ENCODE measurements at regions not wholly inside any gene's neighbourhood (a gene's known extent, or its start where the extent isn't known, plus 50 kb on each side); places are given as distances from the start of the nearest gene placed in this dataset.

DNA sequence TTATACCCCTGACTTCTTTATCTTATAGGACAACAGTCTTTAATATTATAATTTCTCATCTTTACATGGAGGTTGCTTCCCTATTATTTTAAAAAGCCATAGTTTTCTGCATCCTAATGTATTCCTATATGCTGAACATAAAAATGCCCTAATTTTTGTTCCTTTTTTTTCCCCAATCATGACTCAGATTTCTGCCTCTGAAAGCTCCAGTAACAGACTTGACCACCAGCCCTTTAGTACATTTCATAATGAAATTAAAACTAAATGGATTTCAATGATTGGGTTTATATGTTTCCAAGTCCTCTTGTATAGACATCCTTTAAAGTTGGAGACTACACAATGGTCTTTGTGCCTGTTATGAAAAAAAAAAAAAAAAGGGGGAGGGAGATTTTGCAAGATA is 712.5 kb downstream of the DIAPH3 start:
- no peak overlapping the region for H3K4me3 ChIP-seq
- DNase-seq (ENCODE audit: low read depth, low spot score) (no peak), ATAC-seq (no peak), FAIRE-seq (no peak)
- no peak overlapping the region for H3K27ac ChIP-seq (ENCODE audit: control insufficient read depth, insufficient read depth)
- no peak overlapping the region for H2AFZ ChIP-seq (ENCODE audit: control insufficient read depth, low read depth, low read length)
- H3K79me2 ChIP-seq (ENCODE audit: control insufficient read depth, insufficient read depth, low read length): no peaks in the 10 kb centered on the region
- no peak overlapping the region for H3K4me2 ChIP-seq (ENCODE audit: control insufficient read depth, insufficient read depth)
- intact Hi-C loops (cut with micrococcal nuclease; ENCODE audit: unreplicated experiment): no loop called here
- no peaks in the 10 kb centered on the region for H3K27me3 ChIP-seq (replicated peaks in 1 of 2; ENCODE audit: control insufficient read depth in 2 of 2, insufficient read depth in 2 of 2, low read length in 1 of 2)
- H3K36me3 ChIP-seq (ENCODE audit: control insufficient read depth in 2 of 2, insufficient read depth in 2 of 2, low read length in 1 of 2): no peaks in the 10 kb centered on the region
- H3K9me3 ChIP-seq (replicated peaks; ENCODE audit: control insufficient read depth, insufficient read depth, low read length): no peaks in the 10 kb centered on the region
- no TSS peak for BruUV-seq (replicated peaks)
- TF ChIP-seq RUNX3 (IDR thresholded peaks at IDR 0.05; ENCODE audit: low read length) (no peak), NR2C2 (IDR thresholded peaks at IDR 0.05; ENCODE audit: borderline replicate concordance, control insufficient read depth, insufficient read length, low read depth) (no peak), MTA2 (IDR thresholded peaks at IDR 0.05; ENCODE audit: low read depth) (no peak)
- in situ Hi-C loops (cut with MboI): no loop called here
- H3K9ac ChIP-seq (ENCODE audit: control insufficient read depth, insufficient read depth, low read length): no peak overlapping the region
- CTCF ChIA-PET: interaction anchor here (0.6 to 1.2 kb wide), 2 partner anchors 10 to 94 kb away, joined by 3 to 4 read pairs; no protein-coding TSS in a partner anchor
- RAD21 ChIA-PET (ENCODE audit: unreplicated experiment): no interaction called here
- H4K20me1 ChIP-seq (ENCODE audit: control insufficient read depth, insufficient read depth): no peaks in the 10 kb centered on the region
- SMC1A ChIA-PET (ENCODE audit: uncharacterized antibody, unreplicated experiment): no interaction called here
- H3K4me1 ChIP-seq (ENCODE audit: control insufficient read depth, insufficient read depth, low read length): no peaks in the 10 kb centered on the region
- POLR2A ChIA-PET: no interaction called here

DNA sequence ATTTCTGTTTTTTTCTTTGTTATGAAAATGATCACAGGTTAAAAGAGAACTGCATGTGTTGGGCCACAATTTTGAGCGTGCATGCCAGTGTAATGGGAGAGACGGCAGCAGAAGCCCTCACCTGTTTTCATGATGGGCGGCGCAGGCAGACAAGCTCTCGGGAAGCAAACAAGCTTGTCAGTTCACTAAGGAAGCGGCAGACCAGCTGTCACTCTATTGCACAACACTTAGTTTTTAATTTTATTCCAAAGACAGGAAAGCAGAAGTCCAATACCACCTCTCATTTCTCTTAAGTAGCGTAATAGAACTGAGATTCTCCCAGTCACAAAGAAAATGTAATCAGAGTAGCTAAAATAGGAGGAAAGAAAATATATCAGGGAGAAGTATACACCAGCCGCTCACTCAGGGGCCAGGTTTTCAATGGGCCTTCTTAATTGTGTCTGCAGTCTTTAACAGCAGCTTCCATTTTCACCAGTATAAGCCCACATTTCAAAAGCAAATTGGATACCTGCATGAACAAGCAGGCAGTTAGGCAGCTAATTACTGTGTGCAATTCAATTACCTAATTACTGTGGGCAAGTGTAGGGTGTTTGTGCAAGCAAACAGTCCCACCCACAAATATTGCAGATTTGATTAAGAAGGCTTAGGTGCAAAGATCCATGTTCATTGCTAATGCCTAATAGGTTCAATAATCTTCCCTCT is 711.4 kb downstream of the DIAPH3 start:
- ChIA-PET SMC1A (ENCODE audit: uncharacterized antibody, unreplicated experiment) (no interaction called here), RAD21 (ENCODE audit: unreplicated experiment) (no interaction called here), CTCF (interaction anchor here (1.2 kb wide), 1 partner anchor 93 kb away, joined by 3 read pairs; no protein-coding TSS in a partner anchor), POLR2A (no interaction called here)
- no peak overlapping the region for H3K27ac ChIP-seq (ENCODE audit: control insufficient read depth, insufficient read depth)
- DNase-seq (ENCODE audit: low read depth, low spot score) (no peak), FAIRE-seq (no peak), ATAC-seq (no peak)
- H3K79me2 ChIP-seq (ENCODE audit: control insufficient read depth, insufficient read depth, low read length): no peaks in the 10 kb centered on the region
- no peaks in the 10 kb centered on the region for H3K4me1 ChIP-seq (ENCODE audit: control insufficient read depth, insufficient read depth, low read length)
- no TSS peak for BruUV-seq (replicated peaks)
- no peak overlapping the region for H3K4me2 ChIP-seq (ENCODE audit: control insufficient read depth, insufficient read depth)
- no peak overlapping the region for H3K4me3 ChIP-seq
- intact Hi-C loops (cut with micrococcal nuclease; ENCODE audit: unreplicated experiment): no loop called here
- H3K36me3 ChIP-seq (ENCODE audit: control insufficient read depth in 2 of 2, insufficient read depth in 2 of 2, low read length in 1 of 2): no peaks in the 10 kb centered on the region
- no peak overlapping the region for H3K9ac ChIP-seq (ENCODE audit: control insufficient read depth, insufficient read depth, low read length)
- WGBS (ENCODE audit: insufficient coverage, insufficient replicate concordance, low lambda C conversion rate, missing lambda C conversion rate): 21% methylated on average over 8 of the region's 8 CpGs
- in situ Hi-C loops (cut with MboI): no loop called here
- no peaks in the 10 kb centered on the region for H4K20me1 ChIP-seq (ENCODE audit: control insufficient read depth, insufficient read depth)
- no peaks in the 10 kb centered on the region for H3K9me3 ChIP-seq (replicated peaks; ENCODE audit: control insufficient read depth, insufficient read depth, low read length)
- H2AFZ ChIP-seq (ENCODE audit: control insufficient read depth, low read depth, low read length): no peak overlapping the region
- no peaks in the 10 kb centered on the region for H3K27me3 ChIP-seq (replicated peaks in 1 of 2; ENCODE audit: control insufficient read depth in 2 of 2, insufficient read depth in 2 of 2, low read length in 1 of 2)
- TF ChIP-seq, protein P1, sequence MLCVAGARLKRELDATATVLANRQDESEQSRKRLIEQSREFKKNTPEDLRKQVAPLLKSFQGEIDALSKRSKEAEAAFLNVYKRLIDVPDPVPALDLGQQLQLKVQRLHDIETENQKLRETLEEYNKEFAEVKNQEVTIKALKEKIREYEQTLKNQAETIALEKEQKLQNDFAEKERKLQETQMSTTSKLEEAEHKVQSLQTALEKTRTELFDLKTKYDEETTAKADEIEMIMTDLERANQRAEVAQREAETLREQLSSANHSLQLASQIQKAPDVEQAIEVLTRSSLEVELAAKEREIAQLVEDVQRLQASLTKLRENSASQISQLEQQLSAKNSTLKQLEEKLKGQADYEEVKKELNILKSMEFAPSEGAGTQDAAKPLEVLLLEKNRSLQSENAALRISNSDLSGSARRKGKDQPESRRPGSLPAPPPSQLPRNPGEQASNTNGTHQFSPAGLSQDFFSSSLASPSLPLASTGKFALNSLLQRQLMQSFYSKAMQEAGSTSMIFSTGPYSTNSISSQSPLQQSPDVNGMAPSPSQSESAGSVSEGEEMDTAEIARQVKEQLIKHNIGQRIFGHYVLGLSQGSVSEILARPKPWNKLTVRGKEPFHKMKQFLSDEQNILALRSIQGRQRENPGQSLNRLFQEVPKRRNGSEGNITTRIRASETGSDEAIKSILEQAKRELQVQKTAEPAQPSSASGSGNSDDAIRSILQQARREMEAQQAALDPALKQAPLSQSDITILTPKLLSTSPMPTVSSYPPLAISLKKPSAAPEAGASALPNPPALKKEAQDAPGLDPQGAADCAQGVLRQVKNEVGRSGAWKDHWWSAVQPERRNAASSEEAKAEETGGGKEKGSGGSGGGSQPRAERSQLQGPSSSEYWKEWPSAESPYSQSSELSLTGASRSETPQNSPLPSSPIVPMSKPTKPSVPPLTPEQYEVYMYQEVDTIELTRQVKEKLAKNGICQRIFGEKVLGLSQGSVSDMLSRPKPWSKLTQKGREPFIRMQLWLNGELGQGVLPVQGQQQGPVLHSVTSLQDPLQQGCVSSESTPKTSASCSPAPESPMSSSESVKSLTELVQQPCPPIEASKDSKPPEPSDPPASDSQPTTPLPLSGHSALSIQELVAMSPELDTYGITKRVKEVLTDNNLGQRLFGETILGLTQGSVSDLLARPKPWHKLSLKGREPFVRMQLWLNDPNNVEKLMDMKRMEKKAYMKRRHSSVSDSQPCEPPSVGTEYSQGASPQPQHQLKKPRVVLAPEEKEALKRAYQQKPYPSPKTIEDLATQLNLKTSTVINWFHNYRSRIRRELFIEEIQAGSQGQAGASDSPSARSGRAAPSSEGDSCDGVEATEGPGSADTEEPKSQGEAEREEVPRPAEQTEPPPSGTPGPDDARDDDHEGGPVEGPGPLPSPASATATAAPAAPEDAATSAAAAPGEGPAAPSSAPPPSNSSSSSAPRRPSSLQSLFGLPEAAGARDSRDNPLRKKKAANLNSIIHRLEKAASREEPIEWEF (IDR thresholded peaks at IDR 0.05; ENCODE audit: insufficient replicate concordance, low read depth, low read length): no peak
- TF ChIP-seq CBFB (IDR thresholded peaks at IDR 0.05; ENCODE audit: low read depth): no peak
- no peak for TF ChIP-seq STAT1 (conservative IDR thresholded peaks at IDR 0.05)
- TF ChIP-seq, protein P2, sequence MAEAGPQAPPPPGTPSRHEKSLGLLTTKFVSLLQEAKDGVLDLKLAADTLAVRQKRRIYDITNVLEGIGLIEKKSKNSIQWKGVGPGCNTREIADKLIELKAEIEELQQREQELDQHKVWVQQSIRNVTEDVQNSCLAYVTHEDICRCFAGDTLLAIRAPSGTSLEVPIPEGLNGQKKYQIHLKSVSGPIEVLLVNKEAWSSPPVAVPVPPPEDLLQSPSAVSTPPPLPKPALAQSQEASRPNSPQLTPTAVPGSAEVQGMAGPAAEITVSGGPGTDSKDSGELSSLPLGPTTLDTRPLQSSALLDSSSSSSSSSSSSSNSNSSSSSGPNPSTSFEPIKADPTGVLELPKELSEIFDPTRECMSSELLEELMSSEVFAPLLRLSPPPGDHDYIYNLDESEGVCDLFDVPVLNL (IDR thresholded peaks at IDR 0.05; ENCODE audit: low read depth, low read length): no peak
- TF ChIP-seq FOXK2 (IDR thresholded peaks at IDR 0.05): no peak
- no peak for TF ChIP-seq ZSCAN29 (IDR thresholded peaks at IDR 0.05)
- TF ChIP-seq POLR2A (IDR thresholded peaks at IDR 0.05; ENCODE audit: low read depth, low read length): no peak
- no peak for TF ChIP-seq ZNF384 (IDR thresholded peaks at IDR 0.05; ENCODE audit: borderline replicate concordance, low read depth, low read length)
- TF ChIP-seq JUNB (IDR thresholded peaks at IDR 0.05): no peak
- TF ChIP-seq RBBP5 (conservative IDR thresholded peaks at IDR 0.05): no peak
- no peak for TF ChIP-seq TCF3 (IDR thresholded peaks at IDR 0.05; ENCODE audit: borderline replicate concordance, insufficient read depth, low read depth, low read length)
